ENCODE measurements at regions not wholly inside any gene's neighbourhood (a gene's known extent, or its start where the extent isn't known, plus 50 kb on each side); places are given as distances from the start of the nearest gene placed in this dataset.

- Histone ChIP-seq H3K4me3 (ENCODE audit: low read depth, low read length) (no peak overlapping the region), H3K9ac (ENCODE audit: low read length) (no peak overlapping the region), H3K36me3 (ENCODE audit: control insufficient read depth, insufficient read depth, low read length) (no peaks in the 10 kb centered on the region), H3K27me3 (ENCODE audit: control insufficient read depth, insufficient read depth, low read length) (no peaks in the 10 kb centered on the region), H3K4me1 (ENCODE audit: control insufficient read depth, insufficient read depth, low read length) (peaks cover 6% of the 10 kb centered on the region; the same call in 1 of the 2 replicates), H3K9me3 (ENCODE audit: control insufficient read depth, insufficient read depth, low read depth, low read length) (0 out of 2 replicates have a peak, but pooled peaks cover 2% of the 10 kb centered on the region), H3K27ac (ENCODE audit: low read depth, low read length) (no peak overlapping the region)
These were observed 134.4 kb upstream of the ST6GAL2 start for GRCh38 chr2:107020392-107020791.

DNA sequence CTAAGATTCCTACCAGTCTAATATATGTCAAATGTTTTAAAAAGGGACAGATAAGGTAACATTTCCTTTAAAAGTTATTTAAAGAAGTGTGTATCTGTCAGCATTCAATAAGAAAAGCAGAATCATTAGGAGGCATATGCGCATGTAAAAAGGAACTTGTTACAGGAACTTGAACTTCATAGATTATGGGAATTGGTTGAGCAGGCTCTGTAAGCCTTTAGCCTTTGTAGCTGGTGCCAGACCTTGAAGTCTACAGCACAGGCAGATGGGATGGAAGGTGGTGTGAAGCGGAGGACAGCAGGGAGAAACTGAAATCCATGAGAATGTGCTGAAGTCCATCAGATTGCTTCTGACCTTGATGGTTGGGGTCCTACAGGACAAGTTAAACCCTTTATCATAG lies 138.3 kb upstream of the ST6GAL2 start:
- Histone ChIP-seq H3K9ac (ENCODE audit: low read length) (no peak overlapping the region), H3K27me3 (ENCODE audit: control insufficient read depth, insufficient read depth, low read length) (no peaks in the 10 kb centered on the region), H3K9me3 (ENCODE audit: control insufficient read depth, insufficient read depth, low read depth, low read length) (0 out of 2 replicates have a peak, but pooled peaks cover 2% of the 10 kb centered on the region), H3K4me3 (ENCODE audit: low read depth, low read length) (no peak overlapping the region), H3K36me3 (ENCODE audit: control insufficient read depth, insufficient read depth, low read length) (no peaks in the 10 kb centered on the region), H3K4me1 (ENCODE audit: control insufficient read depth, insufficient read depth, low read length) (peaks cover 6% of the 10 kb centered on the region; the same call in 1 of the 2 replicates), H3K27ac (ENCODE audit: low read depth, low read length) (no peak overlapping the region)

- Histone ChIP-seq H3K4me1 (ENCODE audit: control insufficient read depth, insufficient read depth, low read length) (peaks cover 6% of the 10 kb centered on the region; the same call in 1 of the 2 replicates), H3K9ac (ENCODE audit: low read length) (no peak overlapping the region), H3K36me3 (ENCODE audit: control insufficient read depth, insufficient read depth, low read length) (no peaks in the 10 kb centered on the region), H3K27me3 (ENCODE audit: control insufficient read depth, insufficient read depth, low read length) (no peaks in the 10 kb centered on the region), H3K9me3 (ENCODE audit: control insufficient read depth, insufficient read depth, low read depth, low read length) (0 out of 2 replicates have a peak, but pooled peaks cover 2% of the 10 kb centered on the region), H3K27ac (ENCODE audit: low read depth, low read length) (no peak overlapping the region), H3K4me3 (ENCODE audit: low read depth, low read length) (no peak overlapping the region)
These were observed 139.4 kb upstream of the ST6GAL2 start for GRCh38 chr2:107025291-107025857.

GRCh38 chr2:107025869-107026380 lies 140.0 kb upstream of the ST6GAL2 start:
- 0 out of 2 replicates have a peak, but pooled peaks cover 2% of the 10 kb centered on the region for H3K9me3 ChIP-seq (ENCODE audit: control insufficient read depth, insufficient read depth, low read depth, low read length)
- no peaks in the 10 kb centered on the region for H3K36me3 ChIP-seq (ENCODE audit: control insufficient read depth, insufficient read depth, low read length)
- no peak overlapping the region for H3K27ac ChIP-seq (ENCODE audit: low read depth, low read length)
- H3K4me3 ChIP-seq (ENCODE audit: low read depth, low read length), result no peak overlapping the region
- H3K4me1 ChIP-seq (ENCODE audit: control insufficient read depth, insufficient read depth, low read length), result peaks cover 6% of the 10 kb centered on the region; the same call in 1 of the 2 replicates
- H3K27me3 ChIP-seq (ENCODE audit: control insufficient read depth, insufficient read depth, low read length), result no peaks in the 10 kb centered on the region
- no peak overlapping the region for H3K9ac ChIP-seq (ENCODE audit: low read length)

DNA sequence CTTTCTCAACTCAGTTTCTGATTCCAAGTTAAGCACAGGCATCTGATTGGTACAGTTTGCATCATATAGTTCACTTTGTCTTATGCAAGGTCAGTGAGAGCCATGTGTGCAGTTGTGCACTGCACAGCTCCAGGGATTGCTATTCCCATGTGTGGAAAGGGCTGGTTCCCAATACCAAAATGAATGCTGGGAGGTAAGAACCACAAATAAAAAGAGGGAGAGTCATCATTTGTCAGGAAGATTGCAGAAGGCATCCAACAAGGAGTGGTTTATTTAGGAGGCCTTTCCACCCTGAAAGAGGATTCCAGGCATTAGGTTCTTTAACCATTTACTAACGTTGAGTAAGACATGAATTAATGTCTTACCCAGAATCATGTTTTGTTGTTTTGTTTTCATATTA lies 141.2 kb upstream of the ST6GAL2 start:
- Histone ChIP-seq H3K9me3 (ENCODE audit: control insufficient read depth, insufficient read depth, low read depth, low read length) (0 out of 2 replicates have a peak, but pooled peaks cover 2% of the 10 kb centered on the region), H3K4me3 (ENCODE audit: low read depth, low read length) (no peak overlapping the region), H3K27ac (ENCODE audit: low read depth, low read length) (no peak overlapping the region), H3K36me3 (ENCODE audit: control insufficient read depth, insufficient read depth, low read length) (no peaks in the 10 kb centered on the region), H3K4me1 (ENCODE audit: control insufficient read depth, insufficient read depth, low read length) (peaks cover 6% of the 10 kb centered on the region; the same call in 1 of the 2 replicates), H3K27me3 (ENCODE audit: control insufficient read depth, insufficient read depth, low read length) (no peaks in the 10 kb centered on the region), H3K9ac (ENCODE audit: low read length) (no peak overlapping the region)

DNA sequence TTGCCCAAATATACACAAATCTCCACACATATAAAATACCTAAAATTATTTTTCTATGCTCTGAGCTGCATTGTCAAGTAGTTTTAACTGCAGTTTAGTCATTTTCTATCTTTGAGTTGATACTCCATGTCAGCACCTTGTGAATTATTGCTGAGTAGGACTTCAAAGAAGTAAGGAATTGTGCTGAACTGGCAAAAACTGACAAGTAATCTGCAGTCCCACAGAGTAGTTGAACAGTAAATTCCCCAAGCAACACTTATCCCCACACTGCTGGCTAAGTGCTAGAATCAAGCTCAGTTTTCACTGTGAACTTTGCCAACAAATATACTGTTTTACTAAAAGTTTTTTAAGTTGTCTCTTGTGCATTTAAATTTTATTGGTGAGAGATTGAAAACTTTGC lies 141.8 kb upstream of the ST6GAL2 start:
- Histone ChIP-seq H3K4me1 (ENCODE audit: control insufficient read depth, insufficient read depth, low read length) (peaks cover 6% of the 10 kb centered on the region; the same call in 1 of the 2 replicates), H3K9ac (ENCODE audit: low read length) (no peak overlapping the region)

GRCh38 chr2:107028661-107029060 lies 142.7 kb upstream of the ST6GAL2 start:
- Histone ChIP-seq H3K27ac (ENCODE audit: low read depth, low read length) (no peak overlapping the region), H3K27me3 (ENCODE audit: control insufficient read depth, insufficient read depth, low read length) (no peaks in the 10 kb centered on the region), H3K9ac (ENCODE audit: low read length) (no peak overlapping the region), H3K4me3 (ENCODE audit: low read depth, low read length) (no peak overlapping the region), H3K4me1 (ENCODE audit: control insufficient read depth, insufficient read depth, low read length) (peaks cover 6% of the 10 kb centered on the region; the same call in 1 of the 2 replicates), H3K9me3 (ENCODE audit: control insufficient read depth, insufficient read depth, low read depth, low read length) (0 out of 2 replicates have a peak, but pooled peaks cover 2% of the 10 kb centered on the region), H3K36me3 (ENCODE audit: control insufficient read depth, insufficient read depth, low read length) (no peaks in the 10 kb centered on the region)

More for the DNA sequence above, 141.8 kb upstream of the ST6GAL2 start:
- H3K27ac ChIP-seq (ENCODE audit: low read depth, low read length), result no peak overlapping the region
- no peaks in the 10 kb centered on the region for H3K27me3 ChIP-seq (ENCODE audit: control insufficient read depth, insufficient read depth, low read length)
- 0 out of 2 replicates have a peak, but pooled peaks cover 2% of the 10 kb centered on the region for H3K9me3 ChIP-seq (ENCODE audit: control insufficient read depth, insufficient read depth, low read depth, low read length)
- no peak overlapping the region for H3K4me3 ChIP-seq (ENCODE audit: low read depth, low read length)
- H3K36me3 ChIP-seq (ENCODE audit: control insufficient read depth, insufficient read depth, low read length), result no peaks in the 10 kb centered on the region

GRCh38 chr2:107036293-107036692 lies 150.3 kb upstream of the ST6GAL2 start:
- Histone ChIP-seq H3K9me3 (ENCODE audit: control insufficient read depth, insufficient read depth, low read depth, low read length) (peaks cover 7% of the 10 kb centered on the region; the same call in 1 of the 2 replicates), H3K4me3 (ENCODE audit: low read depth, low read length) (no peak overlapping the region), H3K4me1 (ENCODE audit: control insufficient read depth, insufficient read depth, low read length) (no peaks in the 10 kb centered on the region; the same call in 1 of the 2 replicates), H3K27ac (ENCODE audit: low read depth, low read length) (no peak overlapping the region), H3K9ac (ENCODE audit: low read length) (no peak overlapping the region), H3K27me3 (ENCODE audit: control insufficient read depth, insufficient read depth, low read length) (no peaks in the 10 kb centered on the region), H3K36me3 (ENCODE audit: control insufficient read depth, insufficient read depth, low read length) (no peaks in the 10 kb centered on the region)

GRCh38 chr2:107062173-107062572 lies 176.2 kb upstream of the ST6GAL2 start:
- no peak overlapping the region for H3K27ac ChIP-seq (ENCODE audit: low read depth, low read length)
- H3K36me3 ChIP-seq (ENCODE audit: control insufficient read depth, insufficient read depth, low read length), result no peaks in the 10 kb centered on the region
- H3K9ac ChIP-seq (ENCODE audit: low read length), result no peak overlapping the region
- peaks cover 12% of the 10 kb centered on the region; the same call in 1 of the 2 replicates for H3K4me1 ChIP-seq (ENCODE audit: control insufficient read depth, insufficient read depth, low read length)
- H3K4me3 ChIP-seq (ENCODE audit: low read depth, low read length), result no peak overlapping the region
- H3K27me3 ChIP-seq (ENCODE audit: control insufficient read depth, insufficient read depth, low read length), result no peaks in the 10 kb centered on the region
- no peaks in the 10 kb centered on the region for H3K9me3 ChIP-seq (ENCODE audit: control insufficient read depth, insufficient read depth, low read depth, low read length)

DNA sequence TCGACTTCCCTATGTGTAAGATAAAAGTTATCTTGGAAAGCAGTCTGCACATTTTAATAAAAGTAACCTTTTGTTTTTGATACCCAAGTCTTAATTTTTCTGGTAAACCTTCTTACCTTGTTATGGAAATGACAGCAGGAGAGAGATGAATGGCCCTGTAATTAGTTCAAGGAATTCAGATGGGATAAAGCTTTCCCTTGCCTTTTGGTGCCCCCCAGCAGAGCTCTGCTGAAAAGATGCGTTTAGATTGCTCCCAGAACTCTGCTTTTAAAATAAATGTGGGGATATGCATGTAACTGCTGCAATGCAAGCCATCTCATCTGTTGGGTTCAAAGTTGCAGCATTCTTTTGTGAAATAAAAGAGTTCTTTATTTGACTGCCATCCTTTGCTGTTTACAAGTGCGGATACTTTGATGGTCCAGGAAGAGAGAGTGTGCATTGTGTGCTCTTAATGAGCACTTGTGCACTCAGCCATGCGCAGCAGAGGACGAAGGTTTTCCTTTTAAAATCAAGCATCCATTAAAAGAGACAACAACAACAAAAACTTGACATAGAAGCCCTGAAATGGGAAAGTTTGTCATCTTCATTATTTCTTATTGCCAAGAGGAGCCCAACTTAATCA lies 176.7 kb upstream of the ST6GAL2 start:
- Histone ChIP-seq H3K9me3 (ENCODE audit: control insufficient read depth, insufficient read depth, low read depth, low read length) (no peaks in the 10 kb centered on the region), H3K27me3 (ENCODE audit: control insufficient read depth, insufficient read depth, low read length) (no peaks in the 10 kb centered on the region), H3K36me3 (ENCODE audit: control insufficient read depth, insufficient read depth, low read length) (no peaks in the 10 kb centered on the region), H3K4me3 (ENCODE audit: low read depth, low read length) (no peak overlapping the region), H3K4me1 (ENCODE audit: control insufficient read depth, insufficient read depth, low read length) (peaks cover 12% of the 10 kb centered on the region; the same call in 1 of the 2 replicates), H3K9ac (ENCODE audit: low read length) (no peak overlapping the region), H3K27ac (ENCODE audit: low read depth, low read length) (no peak overlapping the region)

DNA sequence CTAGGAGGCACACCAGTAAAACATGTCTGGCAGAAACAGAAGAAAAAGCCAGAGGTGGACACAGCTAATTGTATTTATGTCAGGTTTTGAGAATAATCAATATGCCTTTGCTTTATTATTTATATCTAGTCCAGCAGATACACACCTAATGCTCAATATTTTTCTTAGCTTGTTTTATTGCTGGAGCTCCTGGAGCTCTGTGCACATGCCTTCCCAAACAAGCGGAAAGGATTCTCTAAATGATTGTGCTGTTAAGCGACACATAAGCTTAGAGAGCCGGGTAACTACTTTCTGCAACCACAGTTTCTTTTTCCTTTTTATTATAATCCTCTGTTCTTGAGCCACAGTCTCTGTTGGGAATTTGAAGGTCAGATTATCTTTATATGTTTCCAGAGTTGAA lies 177.3 kb upstream of the ST6GAL2 start:
- peaks cover 15% of the 10 kb centered on the region; the same call in 1 of the 2 replicates for H3K4me1 ChIP-seq (ENCODE audit: control insufficient read depth, insufficient read depth, low read length)
- H3K36me3 ChIP-seq (ENCODE audit: control insufficient read depth, insufficient read depth, low read length), result no peaks in the 10 kb centered on the region
- H3K27me3 ChIP-seq (ENCODE audit: control insufficient read depth, insufficient read depth, low read length), result no peaks in the 10 kb centered on the region
- H3K9ac ChIP-seq (ENCODE audit: low read length), result no peak overlapping the region
- no peak overlapping the region for H3K4me3 ChIP-seq (ENCODE audit: low read depth, low read length)
- no peaks in the 10 kb centered on the region for H3K9me3 ChIP-seq (ENCODE audit: control insufficient read depth, insufficient read depth, low read depth, low read length)
- H3K27ac ChIP-seq (ENCODE audit: low read depth, low read length), result no peak overlapping the region
